ENCODE measurements at regions not wholly inside any gene's neighbourhood (a gene's known extent, or its start where the extent isn't known, plus 50 kb on each side); places are given as distances from the start of the nearest gene placed in this dataset.

DNA sequence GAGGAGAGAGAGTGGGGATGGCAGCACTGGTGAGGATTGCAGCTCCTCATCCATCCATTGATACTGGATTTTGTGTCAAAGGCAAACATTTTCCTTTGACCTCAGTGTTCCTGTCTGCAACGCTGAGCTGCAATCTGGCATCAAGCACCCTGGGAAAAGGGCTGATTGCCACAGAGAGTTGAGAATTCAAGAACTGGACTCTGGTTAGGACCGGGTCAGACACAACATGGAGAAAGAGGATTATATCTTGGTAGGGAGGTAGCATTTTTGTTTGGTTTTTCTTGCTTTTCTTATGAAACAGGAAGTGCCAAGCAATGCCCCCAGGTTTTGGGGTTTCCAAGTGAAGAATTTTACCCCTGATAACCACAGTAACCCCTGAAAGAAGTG lies 81.9 kb upstream of the PKDCC start:
- DNase-seq (ENCODE audit: extremely low spot score, unreplicated experiment), result no peak
- no peak for TF ChIP-seq CTCF (conservative IDR thresholded peaks at IDR 0.05)
- no peaks in the 10 kb centered on the region for H3K9me3 Mint-ChIP-seq
- no peaks in the 10 kb centered on the region for H3K36me3 Mint-ChIP-seq
- H3K4me3 Mint-ChIP-seq, result no peak overlapping the region
- H3K27ac Mint-ChIP-seq, result no peak overlapping the region
- peaks cover 65% of the 10 kb centered on the region for H3K4me1 Mint-ChIP-seq (ENCODE audit: unreplicated experiment)
- peaks cover 33% of the 10 kb centered on the region for H3K27me3 Mint-ChIP-seq

GRCh38 chr2:41966431-41966893 lies 81.4 kb upstream of the PKDCC start:
- DNase-seq (ENCODE audit: extremely low spot score, unreplicated experiment), result no peak
- Mint-ChIP-seq H3K36me3 (no peaks in the 10 kb centered on the region), H3K27ac (no peak overlapping the region), H3K9me3 (no peaks in the 10 kb centered on the region), H3K27me3 (peaks cover 29% of the 10 kb centered on the region), H3K4me1 (ENCODE audit: unreplicated experiment) (peaks cover 70% of the 10 kb centered on the region), H3K4me3 (no peak overlapping the region)
- TF ChIP-seq CTCF (conservative IDR thresholded peaks at IDR 0.05), result no peak

DNA sequence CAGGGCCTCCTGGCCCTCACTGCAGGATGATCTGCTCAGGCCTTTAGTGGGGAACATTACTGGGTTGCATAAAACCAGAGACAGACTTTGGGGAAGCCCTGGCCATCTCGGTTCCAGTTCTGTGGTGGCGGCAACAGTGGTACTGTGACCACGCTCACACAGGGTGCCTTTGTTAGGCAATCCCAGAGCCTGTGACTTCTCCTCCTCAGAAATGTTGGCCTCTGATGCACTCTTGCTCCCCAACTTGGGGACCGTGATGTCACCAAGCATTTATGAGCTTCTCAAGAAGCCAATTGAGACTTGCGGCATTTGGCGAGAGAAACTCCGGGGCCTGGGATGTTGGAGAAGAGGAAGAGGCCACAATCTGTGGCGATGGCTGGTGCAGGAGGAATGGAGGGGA lies 80.9 kb upstream of the PKDCC start:
- Mint-ChIP-seq H3K4me1 (ENCODE audit: unreplicated experiment) (peaks cover 71% of the 10 kb centered on the region), H3K27me3 (peaks cover 29% of the 10 kb centered on the region), H3K27ac (peak overlapping the region; percentile 51), H3K9me3 (no peaks in the 10 kb centered on the region), H3K4me3 (no peak overlapping the region), H3K36me3 (no peaks in the 10 kb centered on the region)
- no peak for DNase-seq (ENCODE audit: extremely low spot score, unreplicated experiment)
- no peak for TF ChIP-seq CTCF (conservative IDR thresholded peaks at IDR 0.05)

DNA sequence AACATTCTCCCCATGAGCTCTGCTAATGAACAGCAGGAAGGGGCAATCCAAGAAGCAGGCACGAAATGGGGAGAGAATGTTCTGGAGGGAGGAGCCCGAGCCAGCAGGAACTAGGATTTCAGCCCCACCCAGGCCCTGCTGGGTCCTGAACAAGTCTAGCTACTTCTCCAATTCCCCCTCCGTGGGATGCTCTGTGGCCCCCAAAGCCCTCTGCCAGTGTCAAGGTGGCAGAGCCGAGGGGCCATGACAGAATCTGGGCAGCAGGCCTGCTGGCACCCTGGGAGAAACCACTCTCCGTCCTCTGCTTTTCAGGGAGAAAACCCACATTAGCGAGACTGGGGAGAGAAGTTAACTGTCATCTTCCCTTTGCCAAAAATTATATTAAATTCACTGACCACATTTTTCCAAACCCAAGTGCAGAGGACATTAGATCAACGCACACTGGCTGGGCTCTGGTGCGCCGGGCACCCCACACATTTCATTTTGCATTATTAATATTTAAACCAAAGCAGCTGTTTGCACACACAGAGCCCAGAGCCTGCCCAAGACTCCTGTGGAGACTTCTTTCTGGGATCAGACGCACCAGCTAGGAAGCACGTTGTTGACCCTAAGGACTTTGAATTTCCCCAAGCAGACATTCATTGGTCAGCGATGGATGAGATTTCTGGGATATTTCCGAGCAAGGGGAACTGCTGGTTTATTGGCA lies 80.2 kb upstream of the PKDCC start:
- no peaks in the 10 kb centered on the region for H3K36me3 Mint-ChIP-seq
- no peaks in the 10 kb centered on the region for H3K9me3 Mint-ChIP-seq
- DNase-seq (ENCODE audit: extremely low spot score, unreplicated experiment), result no peak
- H3K4me3 Mint-ChIP-seq, result no peak overlapping the region
- no peak for TF ChIP-seq CTCF (conservative IDR thresholded peaks at IDR 0.05)
- peaks cover 28% of the 10 kb centered on the region for H3K27me3 Mint-ChIP-seq
- peaks cover 65% of the 10 kb centered on the region for H3K4me1 Mint-ChIP-seq (ENCODE audit: unreplicated experiment)
- H3K27ac Mint-ChIP-seq, result no peak overlapping the region

GRCh38 chr2:41968182-41968578 lies 79.6 kb upstream of the PKDCC start:
- Mint-ChIP-seq H3K9me3 (no peaks in the 10 kb centered on the region), H3K36me3 (no peaks in the 10 kb centered on the region), H3K4me3 (no peak overlapping the region), H3K27ac (no peak overlapping the region), H3K27me3 (peaks cover 28% of the 10 kb centered on the region), H3K4me1 (ENCODE audit: unreplicated experiment) (peaks cover 59% of the 10 kb centered on the region)
- no peak for DNase-seq (ENCODE audit: extremely low spot score, unreplicated experiment)
- TF ChIP-seq CTCF (conservative IDR thresholded peaks at IDR 0.05), result no peak

All from type B pancreatic cell (in vitro differentiated cells).